Parathyroid adenoma (tissue), 2 donors: ENCODE measurements at regions not wholly inside any gene's neighbourhood (a gene's known extent, or its start where the extent isn't known, plus 50 kb on each side); places are given as distances from the start of the nearest gene placed in this dataset.
"Not testable (repeated sequence)": the region's sequence is repeated elsewhere in the genome, so short reads cannot be mapped to it uniquely, and the experiment has no call there.

Experiments used
- H2AFZ ChIP-seq: fragments of 300-600 bp; sonication (generic); one replicate; pipeline ENCODE4 v1.7.0; 2017; ENCODE audit warnings: antibody characterized with exemption, mild to moderate bottlenecking
- H3K27ac ChIP-seq: fragments of 300-600 bp; sonication (generic); one replicate; pipeline ENCODE4 v1.7.0; 2017
- H3K27me3 ChIP-seq: fragments of 300-600 bp; sonication (generic); one replicate; pipeline ENCODE4 v1.7.0; 2017; ENCODE audit warnings: low read length; ENCODE audit not compliant: control insufficient read depth, insufficient read depth
- H3K36me3 ChIP-seq: fragments of 300-600 bp; sonication (generic); one replicate; pipeline ENCODE4 v1.7.0; 2017; ENCODE audit warnings: low read length; ENCODE audit not compliant: control insufficient read depth, insufficient read depth
- H3K4me1 ChIP-seq: fragments of 300-600 bp; sonication (generic); one replicate; pipeline ENCODE4 v1.7.0; 2017; ENCODE audit warnings: control low read depth
- H3K4me2 ChIP-seq: fragments of 300-600 bp; sonication (generic); one replicate; pipeline ENCODE4 v1.7.0; 2017; ENCODE audit warnings: low read length
- H3K4me3 ChIP-seq: fragments of 300-600 bp; sonication (generic); one replicate; pipeline ENCODE4 v1.7.0; 2017; ENCODE audit warnings: low read depth, low read length
- H3K79me2 ChIP-seq: fragments of 300-600 bp; sonication (generic); one replicate; pipeline ENCODE4 v1.7.0; 2017; ENCODE audit warnings: control low read depth
- H3K9ac ChIP-seq: fragments of 300-600 bp; sonication (generic); one replicate; pipeline ENCODE4 v1.7.0; 2017; ENCODE audit warnings: mild to moderate bottlenecking
- H3K9me3 ChIP-seq: fragments of 300-600 bp; sonication (generic); one replicate; pipeline ENCODE4 v1.7.0; 2017; ENCODE audit warnings: low read length; ENCODE audit not compliant: control insufficient read depth
- CTCF ChIP-seq: fragments of 300-600 bp; sonication (generic); IDR thresholded peaks from one replicate; pipeline ENCODE4 v1.7.0; 2017; ENCODE audit warnings: antibody characterized with exemption, mild to moderate bottlenecking
- donor health status: primary hyperparathyroidism.

- Histone ChIP-seq H2AFZ (no peak overlapping the region), H3K79me2 (no peaks in the 10 kb centered on the region), H3K9me3 (no peaks in the 10 kb centered on the region), H3K9ac (no peak overlapping the region), H3K27ac (no peak overlapping the region), H3K4me3 (no peak overlapping the region), H3K4me2 (no peak overlapping the region), H3K4me1 (no peaks in the 10 kb centered on the region), H3K27me3 (no peaks in the 10 kb centered on the region), H3K36me3 (no peaks in the 10 kb centered on the region)
- no peak for TF ChIP-seq CTCF
Measured at GRCh38 chr9:80678906-80679305, 1010.4 kb downstream of the TLE1 start.

GRCh38 chr9:80673496-80673895, 1015.9 kb downstream of the TLE1 start:
- H3K36me3 ChIP-seq = no peaks in the 10 kb centered on the region

GRCh38 chr9:80665479-80665878, 1023.9 kb downstream of the TLE1 start:
- Histone ChIP-seq H3K79me2 (no peaks in the 10 kb centered on the region), H3K27me3 (no peaks in the 10 kb centered on the region)
- TF ChIP-seq CTCF = no peak

More at GRCh38 chr9:80673496-80673895, 1015.9 kb downstream of the TLE1 start:
- Histone ChIP-seq H3K4me3 (no peak overlapping the region), H3K9me3 (no peaks in the 10 kb centered on the region), H3K4me1 (no peaks in the 10 kb centered on the region), H3K27ac (no peak overlapping the region), H3K79me2 (no peaks in the 10 kb centered on the region), H3K4me2 (no peak overlapping the region), H2AFZ (no peak overlapping the region), H3K27me3 (no peaks in the 10 kb centered on the region), H3K9ac (no peak overlapping the region)
- no peak for TF ChIP-seq CTCF

GRCh38 chr9:80664327-80665210, 1024.8 kb downstream of the TLE1 start:
- no peak overlapping the region for H3K4me2 ChIP-seq
- TF ChIP-seq CTCF = no peak
- no peak overlapping the region for H3K27ac ChIP-seq
- H3K4me3 ChIP-seq = no peak overlapping the region
- H3K27me3 ChIP-seq = no peaks in the 10 kb centered on the region
- no peaks in the 10 kb centered on the region for H3K79me2 ChIP-seq
- no peak overlapping the region for H2AFZ ChIP-seq
- no peaks in the 10 kb centered on the region for H3K36me3 ChIP-seq
- no peaks in the 10 kb centered on the region for H3K9me3 ChIP-seq
- H3K4me1 ChIP-seq = no peaks in the 10 kb centered on the region
- H3K9ac ChIP-seq = no peak overlapping the region

More at GRCh38 chr9:80665479-80665878, 1023.9 kb downstream of the TLE1 start:
- Histone ChIP-seq H3K4me3 (no peak overlapping the region), H3K36me3 (no peaks in the 10 kb centered on the region), H3K27ac (no peak overlapping the region), H3K9ac (no peak overlapping the region), H3K9me3 (no peaks in the 10 kb centered on the region), H2AFZ (no peak overlapping the region), H3K4me1 (no peaks in the 10 kb centered on the region), H3K4me2 (no peak overlapping the region)

GRCh38 chr9:80659751-80660150, 1029.6 kb downstream of the TLE1 start:
- not testable (repeated sequence) for H2AFZ ChIP-seq, H3K79me2 ChIP-seq, H3K9ac ChIP-seq, H3K36me3 ChIP-seq, H3K27ac ChIP-seq, H3K4me2 ChIP-seq, H3K4me3 ChIP-seq, H3K9me3 ChIP-seq, H3K4me1 ChIP-seq, H3K27me3 ChIP-seq
